Panc1 (cell line): ENCODE measurements at regions not wholly inside any gene's neighbourhood (a gene's known extent, or its start where the extent isn't known, plus 50 kb on each side); places are given as distances from the start of the nearest gene placed in this dataset.

Experiments
- CTCF ChIP-seq: fragments of 450-650 bp; IDR thresholded peaks from 2 replicates; pipeline ENCODE4 v1.5.1; 2017; ENCODE audit warnings: mild to moderate bottlenecking
- POLR2AphosphoS5 ChIP-seq: IDR thresholded peaks from 2 replicates; pipeline ENCODE4 v1.6.1; 2012; ENCODE audit warnings: mild to moderate bottlenecking, low read depth, low read length, moderate library complexity
- REST ChIP-seq, 2 experiments: IDR thresholded peaks; 2 replicates each; pipeline ENCODE4 v1.6.1; 2011 to 2012; ENCODE audit warnings: low read depth in 2 of 2, control low read depth in 1 of 2, low read length in 1 of 2, mild to moderate bottlenecking in 1 of 2, moderate library complexity in 1 of 2; ENCODE audit not compliant: insufficient read depth in 1 of 2
- TCF7L2 ChIP-seq: IDR thresholded peaks from 2 replicates; pipeline ENCODE4 v1.6.1; 2011; ENCODE audit warnings: mild to moderate bottlenecking, low read depth, low read length, inconsistent platforms

GRCh38 chr5:124025306-124025845, 513.4 kb downstream of the CSNK1G3 start:
- TF ChIP-seq POLR2AphosphoS5 = no peak
- no peak for TF ChIP-seq CTCF
- TF ChIP-seq TCF7L2 = no peak
- TF ChIP-seq REST (IDR thresholded peaks at IDR 0.05; ENCODE audit: insufficient read depth in 1 of 2, low read depth in 2 of 2, low read length in 1 of 2) = no peak
